AML-193 (cell line): ENCODE measurements at regions not wholly inside any gene's neighbourhood (a gene's known extent, or its start where the extent isn't known, plus 50 kb on each side); places are given as distances from the start of the nearest gene placed in this dataset.

Source experiments
- DNase-seq, 2 experiments: peaks; one replicate each; lab custom pipeline; 2025; lab: John Stamatoyannopoulos, UW

- DNase-seq, result no peak
Observed at GRCh38 chr10:10365676-10366075, 652.0 kb upstream of the CELF2 start.

GRCh38 chr10:10366836-10367235, 650.8 kb upstream of the CELF2 start:
- no peak for DNase-seq

DNA sequence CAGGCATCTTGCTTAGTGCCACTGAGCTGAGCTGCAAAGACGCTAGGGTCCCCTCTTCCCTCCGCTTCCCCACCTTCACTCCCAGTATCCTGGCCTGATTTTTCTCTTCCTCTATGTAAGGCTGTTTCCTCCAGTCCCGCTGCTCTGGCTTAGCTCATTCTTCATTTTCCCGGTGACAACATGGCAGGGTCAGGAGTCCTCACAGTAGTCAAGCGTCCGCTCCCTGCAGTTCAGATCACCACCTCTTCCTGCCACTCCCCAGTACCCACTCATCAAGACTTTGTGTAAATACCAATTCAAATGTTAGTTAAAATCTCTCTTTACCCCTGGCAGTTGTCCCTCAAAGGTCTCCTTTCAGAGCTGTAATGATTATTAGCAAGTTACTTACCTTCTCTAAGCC, 650.4 kb upstream of the CELF2 start:
- no peak for DNase-seq

- no peak for DNase-seq
Observed at GRCh38 chr10:10368951-10369576, 648.6 kb upstream of the CELF2 start.

- DNase-seq, result no peak
Observed at GRCh38 chr10:10385831-10386230, 631.8 kb upstream of the CELF2 start.

GRCh38 chr10:10389182-10389581, 628.5 kb upstream of the CELF2 start:
- DNase-seq, result no peak

- DNase-seq, result no peak
Observed at GRCh38 chr10:10392511-10392910, 625.2 kb upstream of the CELF2 start.

- DNase-seq, result no peak
Observed at GRCh38 chr10:10394933-10395658, 622.6 kb upstream of the CELF2 start.

GRCh38 chr10:10396601-10397000, 621.1 kb upstream of the CELF2 start:
- no peak for DNase-seq

DNA sequence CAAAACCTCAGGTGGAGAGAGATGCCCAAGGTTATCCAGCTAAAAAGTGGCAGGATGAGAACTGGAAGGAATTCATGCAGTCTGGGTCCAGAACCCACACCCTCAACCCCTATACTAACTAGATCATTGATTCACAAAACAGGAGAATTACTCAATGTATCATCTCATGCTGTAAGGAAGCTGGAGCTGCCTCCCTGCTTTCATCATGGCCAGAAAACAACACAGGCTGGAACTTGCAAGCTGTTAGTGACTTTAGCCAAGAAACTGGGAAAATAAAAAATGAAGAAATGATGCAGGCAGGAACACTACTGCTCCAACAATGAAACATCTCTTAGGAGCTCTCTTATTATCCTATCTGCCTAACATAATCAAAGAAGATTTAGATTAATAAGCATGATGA, 619.8 kb upstream of the CELF2 start:
- DNase-seq, result no peak

DNA sequence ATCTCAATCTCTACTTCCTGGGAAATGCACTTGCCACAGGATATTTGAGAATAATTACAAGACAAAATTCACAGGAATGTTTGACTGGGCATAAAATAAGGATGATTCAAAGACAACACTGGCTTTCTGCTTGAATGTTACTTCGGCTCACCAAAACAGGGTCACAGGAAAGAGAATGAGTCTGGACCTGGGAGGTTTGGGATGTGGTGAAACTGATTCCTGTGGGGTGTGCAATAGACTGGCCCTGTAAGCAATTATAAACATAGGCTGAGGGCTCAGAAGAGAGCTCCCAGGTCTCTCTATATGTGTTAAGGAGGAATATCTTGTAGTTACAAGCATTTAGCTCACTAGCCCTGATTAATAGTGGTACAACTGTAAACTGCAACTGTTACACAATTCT, 613.9 kb upstream of the CELF2 start:
- DNase-seq, result no peak

- no peak for DNase-seq
Observed at GRCh38 chr10:10417671-10418070, 600.0 kb upstream of the CELF2 start.

DNA sequence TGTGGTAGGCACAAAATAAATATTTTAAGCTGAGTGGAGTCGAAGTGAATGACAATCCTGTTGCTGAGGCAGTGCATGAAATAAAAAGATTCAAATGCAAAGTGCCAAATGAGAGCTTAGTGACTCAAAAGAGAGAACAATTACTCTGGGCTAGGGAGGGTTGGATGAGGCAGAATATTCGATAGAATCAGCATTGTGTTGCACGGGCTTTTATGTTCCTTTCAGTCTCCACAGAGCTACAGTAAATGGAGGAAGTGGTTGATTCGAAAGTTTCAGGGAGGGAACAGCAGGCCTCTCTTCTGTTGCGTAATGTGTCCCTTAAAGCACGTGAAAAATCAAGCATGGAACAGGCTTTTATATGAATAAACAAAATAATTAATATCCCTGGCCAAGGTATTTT, 599.3 kb upstream of the CELF2 start:
- no peak for DNase-seq

- no peak for DNase-seq
Observed at GRCh38 chr10:10421071-10421470, 596.6 kb upstream of the CELF2 start.

DNA sequence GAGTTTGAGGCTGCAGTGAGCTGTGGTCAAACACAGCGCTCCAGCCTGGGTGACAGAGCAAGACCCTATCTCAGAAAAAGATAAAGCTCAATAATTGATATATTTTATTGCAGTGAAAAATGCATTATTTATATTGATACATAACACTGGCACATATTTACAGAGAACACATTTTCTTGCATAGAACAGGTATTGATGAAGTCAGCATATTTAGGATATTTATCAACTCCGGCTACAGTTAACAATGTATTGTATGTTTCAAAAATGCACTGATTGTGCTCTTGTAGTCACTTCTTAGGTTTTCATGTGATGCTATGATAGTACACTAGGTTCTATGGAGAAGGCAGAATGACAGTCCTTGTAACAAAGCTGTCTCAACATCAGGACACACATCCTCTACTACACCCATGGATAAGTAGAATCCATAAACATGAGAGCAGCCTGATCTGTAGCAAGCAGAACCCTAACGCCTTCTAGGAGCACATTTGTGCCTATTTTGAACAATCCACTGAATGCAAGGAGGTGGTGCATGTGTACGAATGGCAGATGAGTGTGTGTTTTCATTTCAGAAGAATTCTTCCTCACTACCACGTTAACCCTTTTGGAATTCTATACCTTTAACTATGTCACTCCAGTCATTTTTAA, 586.1 kb upstream of the CELF2 start:
- DNase-seq, result no peak

GRCh38 chr10:10432296-10433035, 585.2 kb upstream of the CELF2 start:
- DNase-seq, result no peak

DNA sequence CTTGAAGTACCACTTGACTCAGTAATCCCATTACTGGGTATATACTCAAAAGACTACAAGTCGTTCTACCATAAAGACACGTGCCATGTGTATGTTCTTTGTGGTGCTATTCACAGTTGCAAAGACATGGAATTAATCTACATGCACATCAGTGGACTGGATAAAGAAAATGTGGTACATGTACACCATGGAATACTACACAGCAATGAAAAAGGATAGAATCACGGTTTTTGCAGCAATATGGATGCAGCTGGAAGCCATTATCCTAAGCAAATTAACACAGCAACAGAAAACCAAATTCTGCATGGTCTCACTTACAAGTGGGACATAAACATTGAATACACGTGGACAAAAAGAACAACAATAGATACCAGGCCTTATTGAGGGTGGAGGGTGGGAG, 583.4 kb upstream of the CELF2 start:
- DNase-seq, result no peak

DNA sequence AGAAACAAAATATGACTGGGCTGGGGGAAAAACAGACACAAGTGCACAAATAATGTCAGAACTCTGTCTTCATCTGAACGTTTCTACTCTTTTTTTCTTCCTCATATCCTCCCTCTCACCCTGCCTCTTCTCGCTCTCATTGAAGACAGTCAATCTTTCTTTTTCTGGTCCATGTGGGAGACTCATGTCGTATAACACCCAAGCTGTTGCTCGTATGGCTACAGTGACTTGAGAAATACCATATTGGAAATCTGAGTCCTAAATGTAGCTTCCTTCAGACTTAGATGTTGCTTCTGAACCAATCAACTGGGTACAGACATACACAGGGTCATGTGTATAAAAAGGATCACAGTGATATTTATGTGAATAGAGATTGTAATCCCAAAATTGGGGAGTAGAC, 579.8 kb upstream of the CELF2 start:
- DNase-seq, result no peak

- DNase-seq, result no peak
Observed at GRCh38 chr10:10438335-10439100, 579.2 kb upstream of the CELF2 start.

DNA sequence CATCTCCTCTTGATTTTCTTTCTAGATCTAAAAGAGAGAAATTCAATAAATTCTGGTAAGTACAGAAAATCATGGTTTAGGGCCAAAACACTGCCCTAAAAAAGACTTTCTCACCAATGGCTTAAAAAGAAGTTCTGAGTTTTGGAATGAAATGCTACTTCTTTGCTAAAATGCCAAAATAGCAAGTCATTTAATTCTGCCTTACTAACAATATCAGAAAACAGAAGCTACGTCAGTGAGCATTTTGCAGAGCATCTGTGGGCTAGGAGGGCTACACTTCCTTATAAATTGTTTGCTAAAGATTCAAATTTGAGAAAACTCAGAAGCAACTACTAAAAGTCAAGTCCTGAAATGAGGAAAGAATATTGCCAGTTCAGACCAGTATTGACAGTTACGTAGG, 560.8 kb upstream of the CELF2 start:
- no peak for DNase-seq

DNA sequence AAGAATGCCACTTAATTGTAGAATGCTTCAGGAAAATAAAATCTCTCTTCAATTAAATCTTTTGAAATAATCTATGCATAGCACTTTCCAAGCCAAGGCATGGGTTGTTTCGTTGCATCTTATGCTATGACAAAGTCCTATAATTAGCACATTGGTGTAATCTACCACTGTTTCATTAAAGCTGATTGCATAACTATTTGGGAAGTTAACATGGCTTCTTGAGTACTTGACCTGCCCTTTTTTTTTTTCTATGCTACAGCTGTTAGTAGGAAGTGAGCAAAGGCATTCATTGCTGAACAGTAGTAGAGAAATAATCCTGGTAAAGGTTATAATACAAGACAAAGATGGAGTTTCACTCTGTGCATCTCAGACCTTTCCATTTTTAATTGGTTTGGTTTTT, 557.2 kb upstream of the CELF2 start:
- DNase-seq, result no peak
